HUDEP-2 (cell line): ENCODE measurements at regions not wholly inside any gene's neighbourhood (a gene's known extent, or its start where the extent isn't known, plus 50 kb on each side); places are given as distances from the start of the nearest gene placed in this dataset.

ENCODE experiments used
- DNase-seq, 76 experiments: peaks; one replicate each; lab custom pipeline; 2025; ENCODE audit not compliant: unreplicated experiment in 76 of 76; lab: John Stamatoyannopoulos, UW

DNA sequence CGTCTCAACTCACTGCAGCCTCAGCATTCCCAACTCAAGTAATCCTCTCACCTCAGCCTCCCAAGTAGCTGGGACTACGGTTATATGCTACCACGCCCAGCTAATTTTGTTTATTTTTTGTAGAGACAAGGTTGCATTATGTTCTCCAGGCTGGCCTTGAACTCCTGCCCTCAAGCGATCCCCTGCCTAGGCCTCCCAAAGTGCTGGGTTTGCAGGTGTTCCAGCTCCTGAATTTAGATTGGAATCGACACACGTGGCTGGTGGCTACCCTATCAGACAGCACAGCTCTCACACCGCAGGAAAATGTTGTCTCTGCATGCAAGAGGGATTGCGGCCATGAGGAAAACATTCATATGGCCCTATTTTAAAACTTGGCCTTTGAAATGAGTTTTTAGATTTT is 76.7 kb upstream of the GALNT2 start:
- DNase-seq, result no peak

DNA sequence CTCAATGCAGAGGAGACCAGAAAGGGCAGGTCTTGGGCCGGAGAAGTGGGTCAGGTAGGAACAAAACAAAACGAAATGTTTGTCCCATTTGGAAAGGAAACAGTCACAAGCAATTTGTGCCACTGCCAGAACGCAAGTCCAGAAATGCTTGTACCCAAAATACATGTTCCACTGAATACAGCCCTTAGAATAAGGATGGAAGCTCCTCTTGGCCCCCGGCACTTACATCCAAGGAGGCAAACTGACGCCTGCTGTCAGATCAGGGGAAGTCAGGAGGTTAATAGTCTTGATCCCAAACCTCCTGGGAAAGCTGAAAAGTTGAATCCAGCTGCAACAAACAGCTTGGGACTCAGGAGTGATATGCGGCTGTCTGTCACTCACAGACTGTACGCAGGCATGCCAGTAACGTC is 75.9 kb upstream of the GALNT2 start:
- no peak for DNase-seq

DNA sequence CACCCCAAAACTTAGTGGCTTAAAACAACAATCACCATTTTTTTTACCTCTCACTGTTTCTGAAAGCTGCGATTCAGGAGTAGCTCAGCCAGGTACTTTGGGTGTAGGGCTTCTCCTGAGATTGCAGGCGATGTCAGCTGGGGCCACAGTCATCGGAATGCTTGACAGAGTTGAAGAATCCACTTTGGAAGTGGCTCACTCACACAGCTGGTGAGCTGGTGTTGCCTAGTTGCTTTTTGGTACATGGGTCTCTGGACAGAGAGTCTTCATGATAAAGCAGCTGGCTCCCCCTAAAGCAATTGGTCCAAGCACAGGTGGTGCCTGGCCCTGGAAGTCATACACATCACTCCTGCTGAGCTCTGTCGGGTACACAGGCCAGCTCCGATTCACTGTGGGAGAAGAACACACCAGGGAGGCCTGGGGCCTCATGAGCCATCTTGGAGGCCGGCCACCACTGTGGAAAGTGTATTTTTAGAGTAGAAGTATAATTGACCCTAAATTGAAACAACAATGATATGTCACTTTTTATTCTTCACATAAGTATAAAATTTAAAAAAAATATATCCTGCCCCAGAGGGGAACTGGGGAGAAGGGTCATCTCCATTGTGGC is 75.2 kb upstream of the GALNT2 start:
- no peak for DNase-seq

DNA sequence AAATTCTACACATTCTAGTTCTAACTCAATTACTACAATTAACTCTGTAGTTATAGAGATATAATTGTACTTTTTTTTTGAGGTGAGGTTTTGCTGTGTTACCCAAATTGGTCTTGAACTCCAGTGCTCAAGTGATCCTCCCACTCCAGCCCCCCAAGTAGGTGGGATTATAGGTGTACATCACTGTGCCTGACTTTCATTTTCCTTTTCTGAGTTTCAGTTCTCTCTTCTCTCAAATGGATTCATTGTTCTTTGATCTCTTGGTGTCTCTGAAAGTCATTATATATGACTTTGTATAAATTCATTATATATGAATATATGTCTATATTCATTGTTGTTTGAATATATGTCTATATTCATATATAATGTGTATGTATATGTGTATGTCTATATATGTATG is 74.0 kb upstream of the GALNT2 start:
- no peak for DNase-seq

DNA sequence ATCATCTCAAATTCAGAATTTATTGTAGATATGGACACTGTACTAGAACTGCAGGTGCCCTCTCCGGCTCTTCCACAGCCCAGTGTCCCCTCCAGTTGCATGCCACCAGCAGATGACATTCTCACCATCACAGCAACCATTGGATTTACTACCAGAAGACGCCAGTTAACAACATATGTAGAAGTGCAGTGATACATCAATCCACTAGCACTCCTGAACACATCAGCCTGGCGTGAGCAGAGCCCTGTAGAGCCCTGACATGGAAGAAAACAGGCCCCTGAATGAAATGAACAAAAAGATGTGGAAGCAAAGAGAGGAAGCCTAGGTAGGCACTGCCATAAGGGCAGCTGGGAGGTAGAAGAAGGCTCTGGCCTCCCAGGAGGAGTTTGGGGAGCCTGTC is 73.1 kb upstream of the GALNT2 start:
- DNase-seq, result no peak

DNA sequence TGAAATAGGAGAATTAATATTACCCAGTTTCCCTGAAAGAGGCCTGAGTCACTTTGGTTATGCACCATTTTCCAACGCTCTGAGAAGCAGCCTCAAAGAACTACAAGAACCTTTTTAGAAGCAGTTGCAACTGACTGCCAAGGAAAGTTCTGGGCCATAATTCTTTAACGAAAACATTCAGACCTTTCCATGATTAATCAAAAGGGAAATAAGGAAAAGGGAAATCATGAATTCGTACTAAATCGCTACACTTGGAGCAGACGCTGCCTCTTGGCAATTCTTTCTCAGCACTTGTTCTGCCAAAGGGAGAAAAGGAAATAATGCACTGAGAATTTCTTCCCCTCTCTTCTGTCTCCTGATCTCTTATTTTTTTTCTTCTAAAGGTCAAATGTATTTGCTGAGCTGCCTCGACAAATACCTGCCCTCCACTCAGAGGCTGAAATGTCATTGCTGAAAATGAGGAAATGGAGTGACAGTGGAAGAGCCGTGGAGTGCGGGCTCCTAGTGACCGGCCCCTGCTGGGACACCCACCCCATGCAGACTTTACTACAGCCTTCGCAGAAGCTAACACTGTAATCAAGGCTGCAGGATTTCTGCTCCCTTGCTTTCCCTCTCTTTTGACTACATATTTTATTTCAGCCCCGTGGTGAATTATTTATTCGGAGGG is 67.9 kb upstream of the GALNT2 start:
- DNase-seq, result no peak

DNA sequence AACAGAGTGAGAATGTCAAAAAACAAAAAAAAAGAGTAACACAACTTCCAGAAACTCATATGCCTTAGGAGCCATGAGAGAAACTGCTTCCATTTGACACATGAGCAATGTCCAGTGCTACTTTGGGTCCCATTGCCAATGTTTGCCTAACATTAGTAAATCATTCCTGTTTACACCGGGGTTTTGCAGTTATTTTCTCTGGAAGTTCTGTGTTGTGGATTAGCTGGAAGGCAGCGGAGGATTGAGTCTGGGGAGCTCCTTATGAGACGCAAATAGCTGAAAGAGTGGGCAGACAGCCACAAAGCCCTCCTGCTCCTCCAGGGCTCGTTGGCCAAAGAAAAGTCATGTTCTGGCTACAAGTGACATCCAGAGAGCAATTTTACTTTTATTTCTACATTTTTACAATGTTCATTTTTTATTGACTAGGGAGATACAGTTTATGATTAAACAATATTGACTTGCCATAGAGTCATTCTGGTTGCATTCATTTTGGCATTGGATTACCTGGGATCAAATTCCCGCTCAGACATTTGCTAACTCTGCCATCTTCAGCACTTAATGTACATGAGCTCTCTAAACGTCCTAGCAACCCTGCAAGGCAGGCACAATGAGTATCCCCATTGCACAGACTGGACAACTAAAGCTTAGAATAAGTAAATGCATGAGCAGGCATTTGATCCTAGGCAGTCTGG is 66.4 kb upstream of the GALNT2 start:
- no peak for DNase-seq

DNA sequence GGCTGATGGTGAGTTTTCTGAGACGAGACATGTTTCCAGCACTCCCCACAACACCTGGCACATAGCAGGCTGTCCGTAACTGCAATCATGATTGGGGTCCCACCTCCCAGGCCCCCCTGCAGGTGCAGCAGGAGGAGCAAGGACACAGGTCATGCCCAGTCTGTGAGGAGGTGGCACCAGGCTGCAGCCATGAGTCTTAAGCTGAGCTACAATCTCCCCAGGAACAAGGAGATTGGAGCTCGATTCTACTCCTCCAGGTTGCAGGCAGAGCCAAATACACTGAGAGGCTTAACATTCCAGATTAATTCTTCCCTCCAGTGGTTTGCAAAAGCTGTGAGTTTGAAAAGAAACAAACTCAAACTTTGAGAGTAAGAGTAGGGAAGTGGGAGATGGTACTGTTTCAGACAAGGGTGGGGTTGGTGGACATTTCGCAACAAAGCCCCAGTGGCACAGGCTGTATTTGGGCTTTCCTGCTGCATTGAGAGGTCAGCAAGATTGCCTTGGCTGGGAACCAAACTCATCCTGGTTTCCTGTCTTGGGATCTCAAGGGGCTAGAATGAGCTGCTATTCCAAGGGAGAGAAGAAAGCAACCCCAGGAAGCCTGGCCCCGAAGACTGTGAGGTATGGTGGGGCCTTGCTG is 64.8 kb upstream of the GALNT2 start:
- no peak for DNase-seq

DNA sequence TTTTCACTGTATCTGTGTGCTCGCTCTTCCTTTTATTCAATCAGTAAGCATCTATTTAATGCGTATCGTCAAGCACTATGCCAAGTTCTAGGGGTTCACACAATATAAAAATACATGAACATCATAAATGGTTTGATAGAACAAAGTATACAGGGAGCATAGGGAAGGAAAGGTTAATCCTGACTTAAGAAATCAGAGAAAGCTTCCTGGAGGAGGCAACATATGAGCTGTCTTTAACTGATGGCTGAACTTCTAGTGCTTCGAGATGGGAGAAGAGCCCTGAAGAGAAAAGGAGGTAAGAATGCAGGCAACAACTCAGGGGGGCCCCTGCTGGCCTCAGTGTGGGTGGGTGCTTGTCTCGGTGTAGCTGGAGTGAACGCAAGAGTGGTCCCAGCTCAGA is 63.6 kb upstream of the GALNT2 start:
- DNase-seq, result no peak

DNA sequence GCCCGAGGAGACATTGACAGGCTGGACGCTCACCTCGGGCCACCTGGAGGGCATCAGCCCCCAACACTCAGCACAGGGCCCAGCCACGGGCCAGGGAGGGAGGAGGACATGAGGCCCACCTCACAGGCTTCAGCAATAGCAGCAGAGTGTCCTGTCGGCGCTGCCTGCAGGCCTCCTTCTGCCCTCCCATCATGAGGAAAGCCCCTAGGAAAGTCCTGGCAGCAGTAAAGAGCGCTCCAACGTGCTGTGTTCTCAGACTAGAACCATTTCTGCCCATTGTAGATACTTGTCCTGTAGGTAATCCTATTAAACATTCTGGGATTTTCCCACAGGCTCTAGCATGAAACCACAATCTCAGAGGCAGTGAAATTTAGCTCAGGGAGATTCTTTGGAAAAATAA is 62.0 kb upstream of the GALNT2 start:
- no peak for DNase-seq

DNA sequence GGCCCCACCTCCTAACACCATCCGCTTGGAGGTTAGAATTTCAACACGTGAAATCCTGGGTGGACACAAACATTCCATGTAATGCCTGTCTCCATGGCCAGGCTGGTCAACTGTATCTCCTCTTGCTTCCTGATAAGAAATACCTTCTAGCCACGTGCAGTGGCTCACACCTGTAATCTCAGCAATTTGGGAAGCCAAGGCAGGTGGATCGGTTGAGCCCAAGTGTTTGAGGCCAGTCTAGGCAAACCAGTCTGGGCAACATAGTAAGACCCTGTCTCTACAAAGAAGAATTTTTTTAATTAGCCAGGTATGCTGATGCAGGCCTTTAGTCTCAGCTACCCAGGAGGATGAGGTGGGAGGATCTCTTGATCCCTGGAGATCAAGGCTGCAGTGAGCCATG is 58.3 kb upstream of the GALNT2 start:
- DNase-seq, result no peak

DNA sequence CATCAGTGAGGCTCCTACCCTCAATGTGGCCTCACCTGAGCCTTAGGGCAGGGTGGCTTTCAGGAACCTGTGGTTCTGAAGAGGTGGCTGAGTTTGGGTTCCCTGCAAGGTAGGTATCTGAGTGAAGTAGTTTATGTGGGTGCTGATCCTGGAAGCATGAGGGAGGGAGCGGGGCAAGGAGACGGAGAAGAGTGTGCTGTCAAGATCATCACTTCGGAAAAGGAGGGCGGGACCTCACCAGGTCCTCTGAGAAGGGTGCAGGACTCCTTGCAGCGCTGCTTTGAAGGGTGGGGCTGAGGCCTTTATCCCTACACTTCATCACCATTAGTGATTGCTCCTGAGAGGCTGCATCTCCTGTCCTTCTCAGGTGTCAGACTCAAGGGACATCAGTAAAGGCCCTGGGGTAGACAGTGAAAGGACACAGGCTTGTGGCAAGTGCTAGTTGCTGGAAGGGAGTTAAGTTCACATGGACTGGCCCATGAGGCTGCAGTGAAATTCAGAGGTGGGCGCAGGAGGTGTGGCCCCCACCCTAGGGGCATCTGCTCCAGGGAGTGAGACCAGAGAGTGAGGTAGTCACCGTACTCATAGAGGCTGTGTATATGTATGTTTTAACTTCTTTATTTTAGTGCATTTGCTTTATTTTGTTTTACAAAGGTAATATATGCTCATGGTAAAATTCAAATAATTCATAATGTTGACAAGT is 57.3 kb upstream of the GALNT2 start:
- no peak for DNase-seq

DNA sequence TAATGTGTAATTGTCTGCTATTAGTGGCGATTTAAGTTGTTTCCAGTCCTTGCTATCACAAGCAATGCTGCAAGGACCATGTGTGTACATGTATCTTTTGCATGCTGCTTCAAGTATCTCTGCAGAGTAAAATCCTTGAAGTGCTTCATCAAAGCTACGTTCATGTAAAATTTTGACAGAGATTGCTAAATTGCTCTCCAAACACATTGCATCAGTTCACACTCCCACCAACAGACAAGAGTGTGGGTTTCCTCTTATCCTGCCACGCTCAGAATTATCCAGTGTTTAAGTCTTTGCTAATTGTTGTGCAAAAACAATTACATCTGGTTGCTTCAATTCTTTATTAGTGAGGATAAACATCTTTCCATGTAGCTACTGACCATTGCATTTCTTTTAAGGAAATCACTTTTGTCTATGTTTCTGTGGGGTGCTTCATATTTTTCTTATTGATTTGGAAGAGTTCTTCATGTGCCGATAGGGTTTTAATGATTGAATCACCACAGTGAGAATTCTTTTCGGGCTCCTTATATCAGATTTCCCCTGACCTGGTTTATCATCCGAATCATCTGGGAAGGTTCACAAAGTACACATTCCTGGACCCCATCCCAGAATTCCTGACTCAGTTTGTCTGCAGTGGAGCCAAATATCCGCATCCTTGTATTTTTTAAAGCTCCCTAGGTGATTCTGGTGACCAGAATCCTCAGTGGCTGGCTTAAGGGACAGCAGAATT is 56.3 kb upstream of the GALNT2 start:
- no peak for DNase-seq

DNA sequence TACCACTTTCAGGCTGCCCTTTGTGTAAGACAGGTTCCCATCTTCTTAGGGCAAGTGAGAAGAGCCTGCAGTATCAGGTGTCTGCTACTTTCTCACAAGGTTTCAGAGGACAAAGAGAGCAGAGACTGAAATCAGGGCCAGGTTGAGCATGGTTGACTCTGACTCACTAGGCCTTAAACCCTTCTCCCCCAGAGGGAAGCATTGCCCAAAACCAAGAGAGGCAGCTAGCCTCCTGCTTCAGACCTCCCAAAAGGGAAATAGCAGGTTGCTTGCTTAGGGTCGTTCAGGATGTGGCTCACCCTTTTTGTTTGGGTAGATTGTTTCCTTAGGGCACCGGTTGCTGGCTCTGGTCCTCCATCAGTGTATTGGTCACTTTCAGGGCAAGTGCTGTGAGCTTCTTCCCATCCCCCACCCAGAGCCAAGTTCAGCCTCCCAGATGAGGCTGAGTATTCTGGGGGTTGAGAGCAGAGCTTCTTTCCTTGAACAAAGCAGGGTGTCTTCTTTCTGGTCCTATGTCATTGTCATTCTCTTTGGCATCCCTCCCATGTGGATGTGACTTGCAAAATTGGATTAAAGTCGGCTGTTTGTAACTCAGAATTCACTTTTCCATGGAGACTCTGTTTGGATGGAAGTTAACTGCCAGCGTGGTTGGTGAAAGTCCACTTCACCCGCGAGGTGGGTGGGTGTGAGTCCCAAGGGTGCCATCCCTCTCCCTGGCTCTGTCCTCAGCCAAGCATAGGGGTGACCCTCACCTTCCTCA is 55.5 kb upstream of the GALNT2 start:
- no peak for DNase-seq

DNA sequence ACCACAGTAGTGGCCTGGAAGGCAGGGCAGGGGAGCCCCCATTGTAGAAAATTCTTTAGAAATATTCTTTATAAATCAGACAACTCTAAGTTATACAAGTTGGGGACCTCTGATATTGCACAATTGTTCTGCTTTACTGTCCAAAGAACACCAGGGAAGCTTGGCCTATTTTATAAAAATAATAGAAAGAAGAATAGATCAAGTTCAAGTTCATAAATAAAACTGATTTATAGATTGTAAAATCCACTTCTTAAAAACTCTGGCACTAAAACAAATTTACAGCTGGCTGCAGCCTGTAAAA is 55.0 kb upstream of the GALNT2 start:
- no peak for DNase-seq

DNA sequence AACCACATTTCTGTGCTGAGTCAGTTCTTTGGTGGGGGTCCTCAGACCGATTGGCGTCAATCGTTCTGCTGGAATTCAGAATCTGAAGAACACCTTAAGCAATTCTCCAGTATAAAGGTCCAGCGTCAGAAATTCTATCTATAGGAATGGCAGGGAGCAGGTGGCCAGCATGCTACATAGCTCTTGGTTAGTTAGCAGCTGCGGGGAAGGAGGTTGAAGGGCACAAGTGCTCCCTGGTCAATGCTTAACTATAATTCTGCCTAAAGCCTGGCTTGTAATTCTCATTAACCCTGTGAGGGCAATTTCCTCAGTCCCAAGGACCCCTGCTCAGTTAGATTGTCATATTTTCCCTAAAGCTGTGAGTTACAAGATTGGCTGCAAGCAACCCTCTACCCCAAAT is 54.3 kb upstream of the GALNT2 start:
- DNase-seq, result no peak

DNA sequence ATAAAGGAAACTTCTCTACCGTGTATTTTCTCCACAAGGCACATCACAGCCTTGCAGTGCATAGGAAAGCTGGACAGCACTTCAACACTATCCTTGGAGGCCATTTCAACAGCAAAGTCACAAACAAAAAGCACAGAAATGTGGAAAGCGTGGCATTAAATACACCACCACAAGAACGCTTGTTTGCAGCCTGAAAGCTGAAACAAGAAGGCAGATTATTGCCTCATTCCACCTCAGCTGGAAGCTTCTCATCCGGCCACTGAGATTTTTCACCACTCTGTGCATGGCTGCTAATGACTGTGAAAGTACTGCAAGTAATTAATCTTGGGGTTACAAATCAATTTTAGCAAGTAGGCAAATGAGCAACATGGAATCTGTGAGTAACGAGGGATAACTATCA is 50.9 kb upstream of the GALNT2 start:
- DNase-seq, result no peak
